GM18868 (cell line): ENCODE measurements at regions not wholly inside any gene's neighbourhood (a gene's known extent, or its start where the extent isn't known, plus 50 kb on each side); places are given as distances from the start of the nearest gene placed in this dataset.

Experiments
- ATAC-seq: cut with Tn5 transposase; IDR thresholded peaks from one replicate; pipeline ENCODE4 v1.9.1; 2021; ENCODE audit warnings: mild to moderate bottlenecking, moderate library complexity; ENCODE audit not compliant: unreplicated experiment

- ATAC-seq, result no peak
Observed at GRCh38 chr21:16330908-16331268, 601.1 kb downstream of the USP25 start.

GRCh38 chr21:16337266-16337665 is 607.5 kb downstream of the USP25 start:
- no peak for ATAC-seq

GRCh38 chr21:16342932-16343331 is 613.1 kb downstream of the USP25 start:
- ATAC-seq, result no peak

- ATAC-seq, result no peak
Observed at GRCh38 chr21:16343776-16344175, 614.0 kb downstream of the USP25 start.

GRCh38 chr21:16345757-16346156 is 616.0 kb downstream of the USP25 start:
- no peak for ATAC-seq

- no peak for ATAC-seq
Observed at GRCh38 chr21:16347223-16347622, 617.4 kb downstream of the USP25 start.

- ATAC-seq, result no peak
Observed at GRCh38 chr21:16353764-16354163, 624.0 kb downstream of the USP25 start.

GRCh38 chr21:16357994-16358393 is 628.2 kb downstream of the USP25 start:
- ATAC-seq, result no peak

- no peak for ATAC-seq
Observed at GRCh38 chr21:16358784-16359183, 629.0 kb downstream of the USP25 start.

- no peak for ATAC-seq
Observed at GRCh38 chr21:16363100-16363499, 633.3 kb downstream of the USP25 start.

GRCh38 chr21:16363518-16363917 is 633.7 kb downstream of the USP25 start:
- no peak for ATAC-seq

- ATAC-seq, result no peak
Observed at GRCh38 chr21:16366207-16366606, 636.4 kb downstream of the USP25 start.

- ATAC-seq, result no peak
Observed at GRCh38 chr21:16367079-16367478, 637.3 kb downstream of the USP25 start.

- no peak for ATAC-seq
Observed at GRCh38 chr21:16370186-16370585, 640.4 kb downstream of the USP25 start.

GRCh38 chr21:16372586-16372985 is 642.8 kb downstream of the USP25 start:
- ATAC-seq, result no peak

GRCh38 chr21:16376673-16377072 is 646.9 kb downstream of the USP25 start:
- no peak for ATAC-seq

GRCh38 chr21:16377120-16377658 is 647.4 kb downstream of the USP25 start:
- ATAC-seq, result no peak

- ATAC-seq, result no peak
Observed at GRCh38 chr21:16377857-16378256, 648.1 kb downstream of the USP25 start.

- no peak for ATAC-seq
Observed at GRCh38 chr21:16378525-16378924, 648.7 kb downstream of the USP25 start.

GRCh38 chr21:16388291-16388690 is 658.5 kb downstream of the USP25 start:
- ATAC-seq, result no peak

- ATAC-seq, result no peak
Observed at GRCh38 chr21:16388911-16389560, 659.3 kb downstream of the USP25 start.

- ATAC-seq, result no peak
Observed at GRCh38 chr21:16389643-16390042, 659.9 kb downstream of the USP25 start.

GRCh38 chr21:16395285-16395684 is 665.5 kb downstream of the USP25 start:
- no peak for ATAC-seq
